ENCODE measurements at regions not wholly inside any gene's neighbourhood (a gene's known extent, or its start where the extent isn't known, plus 50 kb on each side); places are given as distances from the start of the nearest gene placed in this dataset.
"Not testable (repeated sequence)": the region's sequence is repeated elsewhere in the genome, so short reads cannot be mapped to it uniquely, and the experiment has no call there.

DNA sequence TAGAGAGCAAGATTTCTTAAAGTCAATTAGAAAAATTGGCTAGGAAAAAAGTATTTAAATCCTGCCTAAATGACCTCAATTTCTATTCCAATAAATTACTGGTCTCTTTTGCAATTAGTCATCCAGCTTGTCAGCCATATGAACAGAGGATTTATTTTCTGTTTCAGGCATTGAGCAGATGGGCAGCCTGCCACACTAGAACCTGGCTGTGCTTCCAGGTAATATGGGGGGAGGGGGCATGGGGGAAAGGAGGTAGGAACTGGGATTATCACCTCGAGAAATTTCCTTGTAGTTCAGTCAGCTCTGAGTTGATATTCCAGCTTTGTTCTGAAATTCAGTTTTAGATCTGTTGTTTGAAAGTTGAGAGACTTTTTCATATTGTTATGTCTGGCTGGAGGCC lies 206.3 kb upstream of the LCORL start:
- no peak for DNase-seq (ENCODE audit: low read depth, low spot score)
- no peak overlapping the region for H3K27ac ChIP-seq

GRCh38 chr4:18214411-18215055 lies 193.0 kb upstream of the LCORL start:
- H3K27ac ChIP-seq, result no peak overlapping the region
- no peak for DNase-seq (ENCODE audit: low read depth, low spot score)

- DNase-seq (ENCODE audit: low read depth, low spot score), result no peak
- no peak overlapping the region for H3K27ac ChIP-seq
Measured at GRCh38 chr4:18213576-18214198, 192.1 kb upstream of the LCORL start.

DNA sequence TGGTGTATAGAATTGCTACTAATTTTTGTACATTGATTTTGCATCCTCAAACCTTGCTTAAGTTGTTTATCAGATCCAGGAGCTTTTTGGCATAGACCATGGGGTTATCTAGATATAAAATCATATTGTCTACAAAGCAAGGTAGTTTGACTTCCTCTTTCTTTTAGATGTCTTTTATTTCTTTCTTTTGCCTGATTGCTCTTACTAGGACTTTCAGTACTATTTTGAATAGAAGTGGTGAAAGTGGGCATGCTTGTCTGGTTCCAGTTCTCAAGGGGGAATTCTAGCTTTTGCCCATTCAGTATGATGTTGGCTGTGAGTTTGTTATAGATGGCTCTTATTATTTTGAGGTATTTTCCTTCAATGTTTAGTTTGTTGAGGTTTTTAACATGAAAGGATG lies 187.9 kb upstream of the LCORL start:
- DNase-seq (ENCODE audit: low read depth, low spot score), result no peak

DNA sequence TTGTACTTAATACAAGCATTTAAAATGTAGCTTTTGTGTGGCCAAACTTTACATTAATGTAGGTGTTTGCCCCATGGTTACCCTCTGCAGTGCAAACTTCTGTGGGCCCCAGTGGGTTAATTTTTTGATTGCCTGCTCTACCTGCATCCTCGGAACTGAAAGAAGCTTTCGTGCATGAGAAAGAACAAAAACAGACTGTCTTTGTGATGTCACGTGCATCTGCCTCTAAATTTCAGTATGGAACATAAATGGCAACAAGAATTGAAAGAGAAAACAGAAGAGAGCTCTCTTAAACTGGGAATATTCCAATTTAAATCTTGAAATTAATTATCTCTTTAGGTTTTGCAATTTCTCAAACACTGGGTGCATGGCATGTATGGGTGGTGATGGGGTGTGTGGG lies 182.4 kb upstream of the LCORL start:
- no peak overlapping the region for H3K27ac ChIP-seq
- DNase-seq (ENCODE audit: low read depth, low spot score), result no peak

More for the DNA sequence above, 187.9 kb upstream of the LCORL start:
- no peak overlapping the region for H3K27ac ChIP-seq

DNA sequence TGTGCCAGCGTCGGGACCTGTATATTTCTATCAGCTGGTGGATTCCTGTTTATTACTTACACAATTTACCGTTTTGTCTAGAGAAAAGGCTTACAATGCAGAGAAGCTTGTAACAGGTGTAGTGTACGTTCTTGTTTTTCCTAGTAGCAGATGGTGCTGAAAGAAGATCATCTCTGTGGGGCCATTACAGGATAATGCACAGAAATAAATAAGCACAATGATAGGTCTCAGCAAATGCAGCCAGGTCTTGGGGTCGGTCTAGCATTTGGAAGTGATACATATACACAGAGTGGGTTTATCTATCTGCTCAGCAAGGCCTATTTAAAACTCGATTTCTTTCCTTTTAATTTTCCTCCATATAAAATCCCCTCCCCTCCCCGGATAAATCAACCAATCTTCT lies 180.9 kb upstream of the LCORL start:
- DNase-seq (ENCODE audit: low read depth, low spot score), result no peak
- H3K27ac ChIP-seq, result no peak overlapping the region

- DNase-seq (ENCODE audit: low read depth, low spot score), result no peak
- no peak overlapping the region for H3K27ac ChIP-seq
Measured at GRCh38 chr4:18201885-18202284, 180.3 kb upstream of the LCORL start.

DNA sequence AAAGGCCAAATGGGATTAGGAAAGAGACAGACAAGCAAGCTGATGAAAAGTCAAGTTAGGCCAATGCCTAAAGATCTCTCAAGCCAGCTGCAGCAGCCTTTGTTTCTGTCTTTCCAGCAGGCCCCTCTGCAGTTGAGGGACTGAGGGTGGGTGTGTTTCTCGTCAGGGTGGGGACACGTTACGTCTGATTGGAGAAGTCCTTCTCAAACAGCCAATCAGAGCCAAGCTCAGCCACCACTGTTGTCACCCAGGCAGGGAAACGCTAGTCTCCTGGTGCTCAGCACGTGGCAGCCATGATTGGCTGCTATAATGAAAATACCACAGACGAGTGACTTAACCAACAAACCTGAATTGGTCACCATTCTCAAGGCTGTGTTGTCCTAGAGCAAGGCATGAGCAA lies 177.1 kb upstream of the LCORL start:
- no peak overlapping the region for H3K27ac ChIP-seq
- DNase-seq (ENCODE audit: low read depth, low spot score), result no peak

DNA sequence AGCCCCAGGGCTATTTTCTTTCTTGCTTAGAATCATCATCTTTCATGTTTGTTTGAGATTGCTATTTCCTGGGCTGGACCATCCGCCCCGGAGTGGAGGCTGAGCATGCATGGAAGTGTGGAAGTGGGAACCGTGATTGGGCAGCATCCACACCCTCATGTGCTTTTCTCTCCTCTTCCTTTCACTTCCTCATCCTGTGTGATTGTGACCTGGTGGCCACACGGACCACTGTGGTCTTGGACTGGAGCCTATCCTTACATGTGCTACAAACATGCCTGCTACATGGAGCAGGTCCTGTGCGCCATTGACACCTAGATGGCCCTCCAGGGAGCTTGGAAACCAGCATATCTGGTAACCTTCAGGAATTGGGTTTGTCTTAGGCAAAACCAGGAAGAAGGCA lies 175.9 kb upstream of the LCORL start:
- DNase-seq (ENCODE audit: low read depth, low spot score), result no peak
- H3K27ac ChIP-seq, result no peak overlapping the region

DNA sequence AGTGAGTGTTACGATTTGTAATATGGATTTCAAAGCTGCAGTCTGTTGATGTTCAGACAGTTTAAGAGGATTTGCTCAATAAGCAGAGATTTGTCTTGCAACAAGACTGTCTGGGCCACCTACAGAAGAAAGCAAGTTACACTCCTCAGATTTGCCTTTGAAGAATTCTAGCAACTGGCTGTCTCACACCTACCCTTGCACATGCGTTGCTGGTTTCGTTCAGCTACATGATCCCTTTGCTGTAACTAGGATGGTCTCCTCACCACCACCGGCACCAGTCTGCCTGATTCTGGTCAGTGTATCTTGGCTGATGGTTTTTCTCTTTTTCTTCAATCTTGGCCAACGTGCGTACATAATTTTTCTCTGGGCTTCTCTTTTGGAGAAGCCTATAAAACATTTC lies 172.7 kb upstream of the LCORL start:
- no peak overlapping the region for H3K27ac ChIP-seq
- DNase-seq (ENCODE audit: low read depth, low spot score), result no peak

GRCh38 chr4:18192901-18193300 lies 171.3 kb upstream of the LCORL start:
- no peak overlapping the region for H3K27ac ChIP-seq
- DNase-seq (ENCODE audit: low read depth, low spot score), result no peak

- H3K27ac ChIP-seq, result no peak overlapping the region
- DNase-seq (ENCODE audit: low read depth, low spot score), result no peak
Measured at GRCh38 chr4:18185491-18185890, 163.9 kb upstream of the LCORL start.

GRCh38 chr4:18180892-18181291 lies 159.3 kb upstream of the LCORL start:
- H3K27ac ChIP-seq, result no peak overlapping the region
- no peak for DNase-seq (ENCODE audit: low read depth, low spot score)

DNA sequence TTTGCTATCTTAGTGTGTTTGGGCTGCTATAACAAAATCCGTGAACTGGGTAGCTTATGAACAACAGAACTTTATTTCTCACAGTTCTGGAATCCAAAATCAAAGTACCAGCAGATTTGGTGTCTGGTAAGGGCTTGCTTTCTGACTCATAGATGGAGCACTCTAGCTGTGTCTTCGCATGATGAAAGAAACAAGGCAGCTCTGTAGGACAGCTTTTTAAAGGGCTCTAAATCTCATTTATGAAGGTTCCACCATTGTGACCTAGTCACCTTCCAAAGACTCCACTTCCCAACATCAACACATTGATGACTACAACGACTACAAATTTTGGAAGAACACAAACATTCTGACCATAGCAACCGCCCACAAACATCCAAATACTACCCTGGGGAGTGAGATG lies 158.6 kb upstream of the LCORL start:
- DNase-seq (ENCODE audit: low read depth, low spot score), result no peak
- no peak overlapping the region for H3K27ac ChIP-seq

DNA sequence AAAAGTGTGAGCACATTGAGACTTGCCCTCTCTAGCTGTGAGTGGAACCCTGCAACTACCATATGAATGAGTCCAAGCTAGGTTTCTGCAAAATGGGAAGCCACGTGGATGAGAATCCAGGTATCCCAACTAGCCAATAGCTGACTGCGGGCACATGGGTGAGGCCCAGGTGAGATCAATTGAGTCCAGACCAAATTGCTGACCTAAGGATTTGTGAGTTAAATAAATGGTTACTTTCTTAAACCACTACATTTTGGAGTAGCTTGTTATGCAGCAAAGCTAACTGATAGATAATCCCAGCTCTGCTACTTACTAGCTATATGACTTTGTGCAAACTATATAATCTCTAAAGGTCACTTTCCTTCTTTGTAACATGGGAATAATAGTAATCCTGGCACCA lies 150.3 kb upstream of the LCORL start:
- no peak overlapping the region for H3K27ac ChIP-seq
- no peak for DNase-seq (ENCODE audit: low read depth, low spot score)

DNA sequence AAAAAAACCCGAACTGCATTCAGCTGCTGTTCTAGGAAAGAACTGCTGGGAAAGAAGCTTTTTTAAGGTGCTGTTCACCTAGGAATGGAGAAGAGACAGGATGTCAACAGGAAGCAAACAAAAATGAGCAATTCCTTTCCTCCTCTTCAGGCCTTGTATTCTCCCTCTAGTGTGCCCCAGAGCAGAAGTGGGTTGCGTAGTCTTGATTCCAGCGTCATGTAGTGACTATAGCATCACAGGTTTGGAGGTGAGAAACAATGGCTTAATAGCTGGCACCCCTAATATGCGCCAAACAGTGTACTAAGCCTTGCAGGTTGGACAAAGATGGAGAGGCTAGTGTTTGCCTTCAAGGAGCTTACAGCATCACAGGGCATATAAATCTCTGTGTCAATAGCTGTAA lies 146.3 kb upstream of the LCORL start:
- no peak overlapping the region for H3K27ac ChIP-seq
- DNase-seq (ENCODE audit: low read depth, low spot score), result no peak

DNA sequence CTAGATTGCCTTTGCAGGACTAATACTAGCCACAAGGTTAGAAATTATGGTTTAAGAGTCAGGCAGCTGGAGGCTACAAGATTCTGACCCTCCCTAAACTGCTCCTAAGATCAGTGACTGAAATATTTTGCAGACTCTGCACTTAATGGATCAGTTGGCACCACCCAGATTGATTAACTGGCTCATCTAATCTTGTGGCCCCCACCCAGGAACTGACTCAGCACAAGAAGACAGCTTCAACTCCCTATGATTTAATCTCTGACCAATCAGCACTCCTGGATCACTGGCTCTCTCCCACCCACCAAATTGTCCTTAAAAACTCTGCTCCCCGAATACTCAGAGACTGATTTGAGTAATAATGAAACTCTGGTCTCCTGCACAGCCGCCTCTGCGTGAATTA lies 145.4 kb upstream of the LCORL start:
- H3K27ac ChIP-seq, result no peak overlapping the region
- DNase-seq (ENCODE audit: low read depth, low spot score), result no peak

DNA sequence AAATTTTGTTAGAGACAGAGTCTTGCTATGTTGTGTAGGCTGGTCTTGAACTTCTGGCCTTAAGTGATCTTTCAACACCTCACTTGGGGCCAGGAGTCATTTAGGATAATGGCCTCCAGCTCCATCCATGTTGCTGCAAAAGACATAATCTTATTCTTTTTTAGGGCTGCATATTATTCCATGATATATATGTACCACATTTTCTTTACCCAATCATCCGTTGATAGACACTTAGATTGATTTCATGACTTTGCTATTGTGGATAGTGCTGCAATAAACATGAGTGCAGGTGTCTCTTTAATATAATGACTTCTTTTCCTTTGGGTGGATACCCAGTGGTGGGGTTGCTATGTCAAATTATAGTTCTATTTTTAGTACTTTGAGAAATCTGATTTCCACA lies 140.9 kb upstream of the LCORL start:
- no peak overlapping the region for H3K27ac ChIP-seq
- no peak for DNase-seq (ENCODE audit: low read depth, low spot score)

GRCh38 chr4:18159117-18159912 lies 137.8 kb upstream of the LCORL start:
- H3K27ac ChIP-seq; DNase-seq (ENCODE audit: low read depth, low spot score): not testable (repeated sequence)

- DNase-seq (ENCODE audit: low read depth, low spot score), result no peak
- no peak overlapping the region for H3K27ac ChIP-seq
Measured at GRCh38 chr4:18155067-18156041, 133.8 kb upstream of the LCORL start.

Data from epithelial cell of prostate (primary cell).